ENCODE measurements at regions not wholly inside any gene's neighbourhood (a gene's known extent, or its start where the extent isn't known, plus 50 kb on each side); places are given as distances from the start of the nearest gene placed in this dataset.

DNA sequence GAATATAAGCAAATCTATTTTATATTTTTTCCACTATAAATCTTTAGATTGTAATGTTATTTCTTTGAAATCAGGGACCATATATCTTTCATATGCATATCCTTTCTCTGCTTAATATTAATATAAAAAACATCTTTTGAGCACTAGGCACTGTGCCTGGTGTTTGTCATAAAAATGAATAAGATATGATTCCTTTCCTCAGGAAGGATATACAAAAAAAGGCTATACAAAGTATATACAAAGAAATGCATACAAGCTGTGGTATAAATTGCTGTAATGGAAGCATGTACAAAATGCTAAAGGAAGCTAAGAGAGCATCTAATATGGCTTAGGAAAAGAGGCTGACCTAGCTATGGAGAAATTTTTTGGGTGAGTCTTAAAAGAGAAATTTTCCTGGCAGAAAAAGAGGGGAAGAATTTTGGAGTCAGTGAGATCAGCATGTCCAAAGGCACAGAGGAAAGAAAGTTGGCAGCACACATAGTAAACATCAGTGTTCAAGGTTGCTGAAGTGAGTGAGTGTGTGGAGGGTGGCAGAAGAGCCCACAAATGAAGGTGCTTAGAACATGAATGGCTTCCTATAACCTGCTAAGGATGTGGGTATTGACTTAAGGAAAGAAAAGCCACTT, 500.0 kb downstream of the SPRY1 start:
- Histone ChIP-seq H3K27me3 (ENCODE audit: control insufficient read depth, insufficient read depth, low read length) (no peaks in the 10 kb centered on the region), H3K4me3 (ENCODE audit: low read depth, low read length) (no peak overlapping the region), H3K36me3 (ENCODE audit: control insufficient read depth, insufficient read depth, low read length) (no peaks in the 10 kb centered on the region)
- DNase-seq (ENCODE audit: low read depth): no peak
- TF ChIP-seq, protein P1, sequence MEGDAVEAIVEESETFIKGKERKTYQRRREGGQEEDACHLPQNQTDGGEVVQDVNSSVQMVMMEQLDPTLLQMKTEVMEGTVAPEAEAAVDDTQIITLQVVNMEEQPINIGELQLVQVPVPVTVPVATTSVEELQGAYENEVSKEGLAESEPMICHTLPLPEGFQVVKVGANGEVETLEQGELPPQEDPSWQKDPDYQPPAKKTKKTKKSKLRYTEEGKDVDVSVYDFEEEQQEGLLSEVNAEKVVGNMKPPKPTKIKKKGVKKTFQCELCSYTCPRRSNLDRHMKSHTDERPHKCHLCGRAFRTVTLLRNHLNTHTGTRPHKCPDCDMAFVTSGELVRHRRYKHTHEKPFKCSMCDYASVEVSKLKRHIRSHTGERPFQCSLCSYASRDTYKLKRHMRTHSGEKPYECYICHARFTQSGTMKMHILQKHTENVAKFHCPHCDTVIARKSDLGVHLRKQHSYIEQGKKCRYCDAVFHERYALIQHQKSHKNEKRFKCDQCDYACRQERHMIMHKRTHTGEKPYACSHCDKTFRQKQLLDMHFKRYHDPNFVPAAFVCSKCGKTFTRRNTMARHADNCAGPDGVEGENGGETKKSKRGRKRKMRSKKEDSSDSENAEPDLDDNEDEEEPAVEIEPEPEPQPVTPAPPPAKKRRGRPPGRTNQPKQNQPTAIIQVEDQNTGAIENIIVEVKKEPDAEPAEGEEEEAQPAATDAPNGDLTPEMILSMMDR (IDR thresholded peaks at IDR 0.05; ENCODE audit: insufficient read depth, low read length, poor library complexity, severe bottlenecking): no peak

DNA sequence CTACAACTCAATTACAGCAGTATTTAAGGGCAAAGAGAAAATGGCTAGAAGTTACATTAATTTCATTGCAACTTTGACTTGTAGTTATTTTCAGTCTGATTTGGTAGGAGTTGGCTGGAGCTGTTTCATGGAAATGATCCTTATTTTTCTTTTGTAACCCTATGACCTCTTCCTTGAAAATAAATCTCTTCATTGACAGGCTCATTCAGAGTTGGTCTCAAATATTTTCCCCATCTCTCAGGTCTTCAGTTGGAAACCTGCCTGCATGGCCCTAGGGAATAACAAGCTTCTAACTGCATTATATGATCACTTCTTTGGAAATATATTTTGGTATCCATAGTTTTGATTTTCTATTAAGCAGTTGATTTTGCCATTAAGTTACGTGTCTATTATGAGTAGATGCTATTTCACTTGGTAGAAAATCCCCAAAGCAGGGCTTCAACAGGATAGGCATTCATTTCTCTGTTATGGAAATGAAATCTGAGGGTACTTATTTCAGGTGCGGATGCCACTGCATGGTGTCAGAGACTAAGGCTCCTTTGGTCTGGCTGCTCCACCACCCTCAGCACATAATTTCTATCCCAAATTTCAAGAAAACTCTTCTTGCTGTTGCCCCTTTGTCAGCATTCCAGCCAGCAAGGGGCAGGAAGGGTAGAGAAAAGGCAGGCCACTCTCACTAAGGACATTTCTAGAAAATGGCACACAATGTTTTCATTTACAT, 502.5 kb downstream of the SPRY1 start:
- no peaks in the 10 kb centered on the region for H3K36me3 ChIP-seq (ENCODE audit: control insufficient read depth, insufficient read depth, low read length)
- H3K27me3 ChIP-seq (ENCODE audit: control insufficient read depth, insufficient read depth, low read length): no peaks in the 10 kb centered on the region
- H3K4me3 ChIP-seq (ENCODE audit: low read depth, low read length): no peak overlapping the region
- DNase-seq (ENCODE audit: low read depth): no peak
- TF ChIP-seq, protein P1 (IDR thresholded peaks at IDR 0.05; ENCODE audit: insufficient read depth, low read length, poor library complexity, severe bottlenecking): no peak

DNA sequence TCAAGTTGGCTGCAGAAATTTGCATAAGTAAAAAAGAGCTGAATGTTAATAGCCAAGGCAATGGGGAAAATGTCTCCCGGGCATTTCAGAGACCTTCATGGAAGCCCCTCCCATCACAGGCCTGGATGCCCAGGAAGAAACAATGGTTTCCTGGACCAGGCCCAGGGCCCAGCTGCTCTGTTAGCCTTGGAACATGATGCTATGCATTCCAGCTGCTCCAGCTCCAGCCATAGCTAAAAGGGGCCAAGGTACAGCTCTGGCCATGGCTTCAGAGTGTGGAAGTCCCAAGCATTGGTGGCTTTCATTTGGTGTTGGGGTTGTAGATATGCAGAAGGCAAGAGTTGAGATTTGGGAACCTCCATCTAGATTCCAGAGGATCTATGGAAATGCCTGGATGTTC, 508.3 kb downstream of the SPRY1 start:
- H3K27me3 ChIP-seq (ENCODE audit: control insufficient read depth, insufficient read depth, low read length): no peaks in the 10 kb centered on the region
- no peak for DNase-seq (ENCODE audit: low read depth)
- TF ChIP-seq, protein P1 (IDR thresholded peaks at IDR 0.05; ENCODE audit: insufficient read depth, low read length, poor library complexity, severe bottlenecking): no peak
- H3K4me3 ChIP-seq (ENCODE audit: low read depth, low read length): no peak overlapping the region
- H3K36me3 ChIP-seq (ENCODE audit: control insufficient read depth, insufficient read depth, low read length): no peaks in the 10 kb centered on the region

DNA sequence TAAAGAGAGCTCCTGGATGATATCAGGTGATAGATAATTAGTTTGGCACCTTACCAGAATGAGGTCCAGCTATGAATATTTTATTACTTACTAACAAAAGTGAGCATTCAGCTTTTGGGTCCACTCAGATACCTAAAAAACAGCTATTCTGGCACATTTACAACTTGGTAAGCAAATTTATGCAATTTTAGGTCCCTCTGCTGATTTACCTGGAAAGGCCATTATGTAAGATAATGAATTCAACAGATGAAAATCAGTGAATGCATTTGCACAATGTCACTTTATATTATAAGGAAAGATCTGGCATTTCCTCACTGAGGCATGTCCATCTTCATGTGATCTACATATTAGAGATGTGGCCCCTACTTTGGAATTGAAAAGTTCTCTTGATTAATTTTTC, 517.0 kb downstream of the SPRY1 start:
- H3K27me3 ChIP-seq (ENCODE audit: control insufficient read depth, insufficient read depth, low read length): no peaks in the 10 kb centered on the region
- H3K4me3 ChIP-seq (ENCODE audit: low read depth, low read length): no peak overlapping the region
- TF ChIP-seq, protein P1 (IDR thresholded peaks at IDR 0.05; ENCODE audit: insufficient read depth, low read length, poor library complexity, severe bottlenecking): no peak
- no peaks in the 10 kb centered on the region for H3K36me3 ChIP-seq (ENCODE audit: control insufficient read depth, insufficient read depth, low read length)
- no peak for DNase-seq (ENCODE audit: low read depth)

DNA sequence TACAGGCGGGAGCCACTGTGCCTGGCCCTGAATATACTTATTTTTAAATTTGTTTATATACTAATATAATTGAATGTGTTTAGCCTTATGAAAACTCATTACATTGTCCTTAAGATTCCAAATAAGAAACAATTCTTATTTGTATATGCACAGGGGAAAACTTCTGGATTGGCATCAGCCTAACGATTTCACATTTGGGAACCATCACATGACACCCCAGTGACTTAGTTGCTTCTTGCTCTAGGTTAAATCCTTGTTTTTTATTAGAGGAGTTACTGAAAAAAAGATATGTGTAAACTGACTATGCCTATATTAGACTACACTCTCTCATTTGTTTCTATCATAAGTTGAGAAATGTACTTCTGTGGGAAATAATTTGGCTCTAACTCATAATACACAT, 520.2 kb downstream of the SPRY1 start:
- Histone ChIP-seq H3K4me3 (ENCODE audit: low read depth, low read length) (no peak overlapping the region), H3K27me3 (ENCODE audit: control insufficient read depth, insufficient read depth, low read length) (no peaks in the 10 kb centered on the region), H3K36me3 (ENCODE audit: control insufficient read depth, insufficient read depth, low read length) (no peaks in the 10 kb centered on the region)
- no peak for DNase-seq (ENCODE audit: low read depth)
- TF ChIP-seq, protein P1 (IDR thresholded peaks at IDR 0.05; ENCODE audit: insufficient read depth, low read length, poor library complexity, severe bottlenecking): no peak
